ENCODE measurements at regions not wholly inside any gene's neighbourhood (a gene's known extent, or its start where the extent isn't known, plus 50 kb on each side); places are given as distances from the start of the nearest gene placed in this dataset.

DNA sequence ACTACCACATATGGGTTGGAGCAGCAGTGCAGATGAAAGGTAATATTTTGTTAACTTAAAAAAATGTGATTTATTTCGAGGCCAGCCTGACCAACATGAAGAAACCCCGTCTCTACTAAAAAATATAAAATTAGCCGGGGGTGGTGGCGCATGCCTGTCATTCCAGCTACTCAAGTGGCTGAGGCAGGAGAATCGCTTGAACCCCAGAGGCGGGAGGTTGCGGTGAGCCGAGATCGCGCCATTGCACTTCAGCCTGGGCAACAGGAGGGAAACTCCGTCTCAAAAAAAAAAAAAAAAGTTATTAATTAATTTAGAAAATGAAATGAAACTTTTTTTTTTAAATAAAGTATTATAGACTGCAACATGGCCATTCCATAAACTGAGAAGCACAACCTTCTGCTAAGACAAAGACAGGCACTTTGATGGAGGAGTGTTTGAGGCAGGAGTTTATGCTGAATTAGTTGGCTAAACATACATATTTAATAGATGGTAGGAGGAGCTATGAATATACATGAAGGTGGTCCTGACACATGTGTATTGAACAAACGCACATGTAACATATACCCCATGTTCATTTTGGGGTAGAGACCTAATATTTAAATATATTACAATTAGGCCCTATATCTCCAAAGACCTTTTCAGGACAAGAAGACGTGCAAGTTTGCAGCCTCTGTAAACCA, 1485.3 kb upstream of the MIR17HG start:
- DNase-seq: no peak

- DNase-seq: no peak
Observed at GRCh38 chr13:89862691-89863036, 1484.8 kb upstream of the MIR17HG start.

GRCh38 chr13:89865164-89866064, 1482.1 kb upstream of the MIR17HG start:
- DNase-seq: no peak

DNA sequence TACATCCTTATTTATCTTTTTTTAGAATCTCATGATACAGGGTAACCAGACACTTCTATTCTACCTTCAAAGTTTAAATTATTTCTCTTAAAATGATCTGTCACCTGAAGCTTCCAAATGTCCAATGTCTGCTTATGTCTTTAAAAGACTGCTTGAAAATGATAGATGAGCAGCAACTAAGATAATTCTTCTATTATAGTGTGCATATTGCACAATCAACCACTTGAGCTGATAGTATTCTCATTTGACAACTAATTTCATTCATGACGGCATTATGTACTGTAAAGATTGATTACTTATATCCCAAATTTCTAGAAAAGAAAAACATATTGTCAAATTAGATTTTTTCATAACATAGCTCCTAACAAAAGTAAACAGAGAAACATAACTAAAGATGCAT, 1478.2 kb upstream of the MIR17HG start:
- no peak for DNase-seq

- no peak for DNase-seq
Observed at GRCh38 chr13:89878904-89879303, 1468.6 kb upstream of the MIR17HG start.

- DNase-seq: no peak
Observed at GRCh38 chr13:89880201-89880600, 1467.3 kb upstream of the MIR17HG start.

GRCh38 chr13:89883893-89884448, 1463.5 kb upstream of the MIR17HG start:
- DNase-seq: no peak

DNA sequence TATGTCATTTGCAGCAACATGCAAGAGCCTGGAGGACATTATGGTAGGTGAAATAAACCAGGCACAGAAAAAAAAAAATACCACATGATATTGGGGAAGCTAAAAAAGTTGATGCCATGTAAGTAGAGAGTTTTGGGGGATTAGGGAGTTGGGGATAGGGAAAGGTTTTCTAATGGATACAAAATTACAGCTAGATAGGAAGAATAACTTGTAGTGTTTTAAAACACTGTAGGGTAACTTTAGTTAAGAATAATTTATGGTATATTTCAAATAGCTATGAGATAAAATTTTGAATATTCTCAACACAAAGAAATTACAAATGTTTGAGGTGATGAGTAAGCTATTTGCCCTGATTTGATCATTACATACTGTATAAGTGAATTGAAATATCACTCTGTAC, 1456.7 kb upstream of the MIR17HG start:
- no peak for DNase-seq

GRCh38 chr13:89891416-89891815, 1456.1 kb upstream of the MIR17HG start:
- DNase-seq: no peak

- DNase-seq: no peak
Observed at GRCh38 chr13:89897681-89898080, 1449.8 kb upstream of the MIR17HG start.

DNA sequence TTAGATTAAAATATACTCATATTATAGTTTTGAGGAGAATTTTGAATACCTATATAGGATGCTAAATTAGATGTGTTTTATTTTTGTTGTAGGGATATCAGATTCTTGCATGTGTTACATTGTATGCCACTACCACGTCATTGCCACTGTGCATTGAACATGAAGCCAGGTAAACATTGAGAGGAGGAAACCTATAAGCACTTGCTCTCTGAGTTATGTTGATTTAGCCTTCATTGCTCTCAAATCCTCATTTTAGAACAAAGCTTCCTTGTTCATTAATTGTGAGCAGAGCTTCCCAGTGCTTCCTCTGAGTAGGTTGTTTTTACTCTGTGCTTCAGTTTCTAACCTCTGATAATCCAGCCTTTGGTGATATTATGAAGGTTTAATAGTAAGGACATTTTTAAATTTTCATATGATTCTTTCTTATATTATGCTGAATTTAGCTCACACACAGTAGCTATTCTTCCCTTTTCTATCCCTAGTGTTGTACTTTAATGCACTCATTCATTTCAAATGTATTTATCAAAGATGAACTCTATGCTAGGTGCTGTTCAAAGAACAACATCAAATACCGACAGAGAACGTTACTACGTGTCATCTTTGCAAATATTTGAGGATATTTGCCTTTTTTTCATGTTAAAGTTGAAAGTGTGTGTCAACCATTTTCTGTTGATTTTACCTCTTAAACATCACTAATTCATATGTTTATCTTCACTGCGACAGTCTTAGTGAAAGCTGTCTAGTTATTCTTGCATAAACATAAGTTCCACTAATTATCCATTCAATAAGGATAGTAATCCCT, 1448.0 kb upstream of the MIR17HG start:
- DNase-seq: no peak

DNA sequence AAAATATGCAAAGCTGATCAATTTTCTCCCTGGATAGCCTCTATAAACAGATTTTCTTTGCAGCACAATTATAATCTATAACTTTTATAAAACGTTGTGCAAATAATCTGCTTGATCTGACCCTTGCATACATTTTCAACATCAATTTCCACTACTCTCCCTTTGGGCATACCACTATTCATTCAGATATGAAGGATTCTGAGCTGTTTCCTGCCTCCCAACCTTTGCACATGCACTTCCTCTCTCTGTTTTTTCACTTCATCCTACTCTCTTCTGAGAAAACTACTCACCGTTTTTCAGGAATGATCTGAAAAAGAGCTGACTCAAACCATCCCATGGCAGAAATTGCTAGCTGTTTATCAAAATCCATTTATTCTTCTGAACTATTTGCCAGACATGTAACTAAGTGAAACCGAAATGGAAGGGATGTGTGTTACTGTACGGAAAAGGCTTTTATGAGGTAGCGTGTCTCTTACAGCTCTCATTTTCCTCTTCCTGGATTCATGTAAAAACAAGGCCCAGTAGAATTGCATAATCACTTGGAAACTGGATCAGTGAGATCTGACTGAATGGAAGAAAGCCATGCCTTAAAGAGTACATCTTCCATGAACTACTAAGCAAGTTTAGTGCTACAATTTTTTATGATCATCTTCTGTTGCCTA, 1447.3 kb upstream of the MIR17HG start:
- no peak for DNase-seq

DNA sequence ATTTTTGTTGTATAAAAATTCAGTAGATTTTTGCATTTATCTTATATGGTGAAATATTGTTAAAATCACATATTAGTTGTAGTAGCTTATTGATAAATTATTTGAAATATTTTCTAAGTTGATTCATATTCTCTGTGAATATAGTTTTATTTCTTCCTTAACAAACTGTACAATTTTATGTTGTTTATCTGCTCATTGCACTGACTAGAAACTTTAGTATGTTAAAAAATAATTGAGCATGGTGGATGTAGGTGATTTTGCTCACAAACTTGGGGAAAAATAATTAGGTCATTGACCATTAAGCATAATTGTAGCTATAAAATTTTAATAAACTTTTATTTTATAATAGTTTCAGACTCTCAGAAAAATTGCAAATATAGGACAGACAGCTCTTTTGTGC, 1445.3 kb upstream of the MIR17HG start:
- no peak for DNase-seq

- DNase-seq: no peak
Observed at GRCh38 chr13:89903115-89903514, 1444.4 kb upstream of the MIR17HG start.

DNA sequence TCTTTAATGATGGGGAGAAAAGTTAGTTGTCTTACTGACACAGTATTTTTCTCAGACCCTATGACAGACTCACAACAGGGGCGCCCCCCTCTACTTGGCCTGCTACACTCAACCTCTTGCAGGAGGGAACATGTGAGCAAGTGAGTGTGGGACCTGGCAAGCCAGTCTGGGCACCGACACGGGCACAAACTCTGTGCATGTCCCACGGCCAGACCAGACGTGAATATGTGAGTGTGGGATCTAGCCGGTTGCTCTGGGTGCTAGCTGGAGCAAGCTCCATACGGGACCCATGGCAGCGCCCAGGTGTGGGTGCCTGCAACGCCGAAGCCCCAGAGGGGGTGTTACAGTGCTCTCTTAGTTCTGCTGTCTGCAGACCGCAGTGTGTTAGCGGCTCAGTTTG, 1437.3 kb upstream of the MIR17HG start:
- DNase-seq: no peak

DNA sequence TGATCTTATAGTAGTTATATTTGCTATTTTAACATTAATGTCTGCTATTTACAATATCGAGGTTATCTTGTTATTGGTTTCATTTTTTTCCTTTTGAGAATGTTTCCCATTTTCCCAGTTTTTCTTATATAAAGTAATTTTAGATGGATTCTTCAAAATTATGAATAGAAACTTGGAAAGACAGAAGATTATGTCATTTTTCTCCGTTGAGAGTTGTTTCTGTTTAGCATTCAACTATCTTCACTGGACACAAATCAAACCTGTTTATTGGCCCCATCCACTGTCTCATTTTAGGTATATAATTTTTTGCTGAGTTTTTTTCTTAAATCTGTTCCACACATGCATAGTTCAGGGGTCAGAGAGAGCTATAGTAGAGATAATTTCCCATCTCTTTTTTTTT, 1430.9 kb upstream of the MIR17HG start:
- DNase-seq: no peak

GRCh38 chr13:89920461-89920860, 1427.0 kb upstream of the MIR17HG start:
- no peak for DNase-seq

GRCh38 chr13:89923052-89923451, 1424.4 kb upstream of the MIR17HG start:
- no peak for DNase-seq

DNA sequence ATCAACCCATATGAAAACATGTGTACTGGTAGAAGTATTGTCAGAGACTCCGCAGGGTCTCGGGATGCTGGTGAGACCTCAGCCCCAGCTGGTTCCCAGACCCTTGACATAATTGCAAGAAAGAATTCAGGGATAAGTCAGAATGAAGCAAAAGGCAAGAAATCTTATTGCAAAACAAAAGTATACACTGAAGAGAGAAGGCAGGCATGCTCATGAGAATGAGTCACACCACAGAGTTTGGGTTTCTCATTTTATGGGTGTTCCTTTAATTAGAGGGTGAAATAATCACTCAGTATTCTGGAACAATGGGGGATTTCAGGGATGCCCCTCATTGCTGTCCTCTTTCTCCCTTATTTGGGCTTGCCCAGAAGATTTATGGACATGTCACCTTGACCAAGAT, 1423.8 kb upstream of the MIR17HG start:
- DNase-seq: no peak

GRCh38 chr13:89925107-89925506, 1422.4 kb upstream of the MIR17HG start:
- no peak for DNase-seq

GRCh38 chr13:89930861-89931260, 1416.6 kb upstream of the MIR17HG start:
- no peak for DNase-seq

DNA sequence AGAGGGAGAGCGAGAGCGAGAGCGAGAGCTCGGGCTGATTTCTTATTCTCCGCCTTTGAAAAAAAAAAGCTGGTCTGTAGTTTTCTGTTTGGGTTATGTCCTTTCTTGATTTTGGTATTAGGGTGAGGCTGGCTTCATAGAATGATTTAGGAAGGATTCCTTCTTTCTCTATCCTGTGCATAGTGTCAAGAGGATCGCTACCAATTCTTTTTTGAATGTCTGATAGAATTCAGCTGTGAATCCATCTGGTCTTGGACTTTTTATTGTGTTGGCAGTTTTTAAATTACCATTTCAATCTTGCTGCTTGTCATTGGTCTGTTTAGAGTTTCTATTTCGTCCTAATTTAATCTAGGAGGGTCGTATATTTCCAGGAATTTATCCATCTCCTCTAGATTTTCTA, 1414.6 kb upstream of the MIR17HG start:
- no peak for DNase-seq

DNA sequence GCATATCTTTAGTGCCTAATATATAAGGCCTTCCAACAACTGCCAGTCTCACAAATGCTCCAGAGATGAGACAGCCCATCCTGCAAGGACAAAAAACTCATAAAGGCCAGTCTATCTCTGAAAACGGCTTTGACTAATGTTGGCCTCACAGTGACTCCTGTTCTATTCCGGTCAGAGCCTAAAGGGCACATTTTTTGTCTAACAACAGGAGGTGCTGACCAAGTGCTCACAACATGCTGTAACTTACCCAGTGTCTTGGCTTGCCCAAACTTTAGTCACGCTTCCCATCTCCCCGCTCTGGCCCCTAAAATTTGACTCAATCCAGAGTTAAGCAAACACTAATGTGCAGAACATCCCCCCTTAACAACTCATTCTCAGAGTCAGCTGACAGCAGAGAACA, 1411.2 kb upstream of the MIR17HG start:
- no peak for DNase-seq
